ENCODE measurements at regions not wholly inside any gene's neighbourhood (a gene's known extent, or its start where the extent isn't known, plus 50 kb on each side); places are given as distances from the start of the nearest gene placed in this dataset.
"Not testable (repeated sequence)": the region's sequence is repeated elsewhere in the genome, so short reads cannot be mapped to it uniquely, and the experiment has no call there.

DNA sequence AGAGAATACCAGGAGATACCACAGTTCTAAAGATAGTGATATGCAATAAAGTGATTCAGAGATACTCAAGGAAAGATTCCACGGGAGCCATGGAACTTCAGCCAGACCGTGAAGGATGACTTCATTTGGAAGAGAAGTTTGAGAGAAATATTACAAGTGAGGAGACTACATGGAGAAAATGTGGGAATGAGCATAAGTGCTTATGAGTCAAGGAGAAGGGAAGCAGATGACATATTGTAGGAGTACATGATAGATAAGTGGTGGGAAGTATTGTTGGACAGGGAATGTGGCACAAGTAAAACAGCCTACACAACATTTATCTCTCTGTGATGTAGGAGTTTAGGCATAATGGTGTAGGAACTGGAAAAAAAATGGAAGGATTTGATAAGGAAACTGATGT is 122.1 kb upstream of the FBXL17 start:
- peaks cover 2% of the 10 kb centered on the region for H3K9me3 Mint-ChIP-seq
- Histone ChIP-seq H3K4me1 (no peaks in the 10 kb centered on the region), H3K9ac (no peak overlapping the region), H3K4me3 (no peak overlapping the region), H3K79me2 (ENCODE audit: low read depth) (no peaks in the 10 kb centered on the region), H3K9me3 (ENCODE audit: low read depth) (no peaks in the 10 kb centered on the region), H3F3A (ENCODE audit: low read depth) (no peaks in the 10 kb centered on the region), H3K36me3 (no peaks in the 10 kb centered on the region), H4K20me1 (ENCODE audit: low read depth) (no peaks in the 10 kb centered on the region), H3K27ac (no peak overlapping the region), H3K27me3 (no peaks in the 10 kb centered on the region), H3K4me2 (no peak overlapping the region), H2AFZ (replicated peaks) (no peak overlapping the region)
- H3K27ac Mint-ChIP-seq: no peak overlapping the region
- H3K36me3 Mint-ChIP-seq: no peaks in the 10 kb centered on the region
- H3K4me3 Mint-ChIP-seq: no peak overlapping the region
- no peaks in the 10 kb centered on the region for H3K4me1 Mint-ChIP-seq
- DNase-seq (ENCODE audit: low spot score): no peak
- TF ChIP-seq EZH2 (IDR thresholded peaks at IDR 0.05): no peak
- TF ChIP-seq, protein P1, sequence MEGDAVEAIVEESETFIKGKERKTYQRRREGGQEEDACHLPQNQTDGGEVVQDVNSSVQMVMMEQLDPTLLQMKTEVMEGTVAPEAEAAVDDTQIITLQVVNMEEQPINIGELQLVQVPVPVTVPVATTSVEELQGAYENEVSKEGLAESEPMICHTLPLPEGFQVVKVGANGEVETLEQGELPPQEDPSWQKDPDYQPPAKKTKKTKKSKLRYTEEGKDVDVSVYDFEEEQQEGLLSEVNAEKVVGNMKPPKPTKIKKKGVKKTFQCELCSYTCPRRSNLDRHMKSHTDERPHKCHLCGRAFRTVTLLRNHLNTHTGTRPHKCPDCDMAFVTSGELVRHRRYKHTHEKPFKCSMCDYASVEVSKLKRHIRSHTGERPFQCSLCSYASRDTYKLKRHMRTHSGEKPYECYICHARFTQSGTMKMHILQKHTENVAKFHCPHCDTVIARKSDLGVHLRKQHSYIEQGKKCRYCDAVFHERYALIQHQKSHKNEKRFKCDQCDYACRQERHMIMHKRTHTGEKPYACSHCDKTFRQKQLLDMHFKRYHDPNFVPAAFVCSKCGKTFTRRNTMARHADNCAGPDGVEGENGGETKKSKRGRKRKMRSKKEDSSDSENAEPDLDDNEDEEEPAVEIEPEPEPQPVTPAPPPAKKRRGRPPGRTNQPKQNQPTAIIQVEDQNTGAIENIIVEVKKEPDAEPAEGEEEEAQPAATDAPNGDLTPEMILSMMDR (IDR thresholded peaks at IDR 0.05): no peak
- TF ChIP-seq EZH2phosphoT487 (IDR thresholded peaks at IDR 0.05): no peak
- no peaks in the 10 kb centered on the region for H3K27me3 Mint-ChIP-seq (ENCODE audit: insufficient read depth, low read depth)

DNA sequence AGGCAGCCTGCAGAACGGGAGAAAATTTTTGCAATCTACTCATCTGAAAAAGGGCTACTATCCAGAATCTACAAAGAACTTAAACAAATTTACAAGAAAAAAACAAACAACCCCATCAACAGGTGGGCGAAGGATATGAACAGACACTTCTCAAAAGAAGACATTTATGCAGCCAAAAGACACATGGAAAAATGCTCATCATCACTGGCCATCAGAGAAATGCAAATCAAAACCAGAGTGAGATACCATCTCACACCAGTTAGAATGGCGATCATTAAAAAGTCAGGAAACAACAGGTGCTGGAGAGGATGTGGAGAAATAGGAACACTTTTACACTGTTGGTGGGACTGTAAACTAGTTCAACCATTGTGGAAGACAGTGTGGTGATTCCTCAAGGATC is 113.7 kb upstream of the FBXL17 start:
- H3K4me1 ChIP-seq; H3F3A ChIP-seq (ENCODE audit: low read depth); H2AFZ ChIP-seq (replicated peaks); H3K9me3 Mint-ChIP-seq; H3K4me2 ChIP-seq; H3K4me3 Mint-ChIP-seq; H3K4me1 Mint-ChIP-seq; H3K9me3 ChIP-seq (ENCODE audit: low read depth); H3K4me3 ChIP-seq; H3K27ac Mint-ChIP-seq; H3K27ac ChIP-seq; H3K9ac ChIP-seq; H3K27me3 ChIP-seq; H3K79me2 ChIP-seq (ENCODE audit: low read depth); H3K36me3 ChIP-seq; DNase-seq (ENCODE audit: low spot score); H4K20me1 ChIP-seq (ENCODE audit: low read depth); H3K27me3 Mint-ChIP-seq (ENCODE audit: insufficient read depth, low read depth); H3K36me3 Mint-ChIP-seq: not testable (repeated sequence)

DNA sequence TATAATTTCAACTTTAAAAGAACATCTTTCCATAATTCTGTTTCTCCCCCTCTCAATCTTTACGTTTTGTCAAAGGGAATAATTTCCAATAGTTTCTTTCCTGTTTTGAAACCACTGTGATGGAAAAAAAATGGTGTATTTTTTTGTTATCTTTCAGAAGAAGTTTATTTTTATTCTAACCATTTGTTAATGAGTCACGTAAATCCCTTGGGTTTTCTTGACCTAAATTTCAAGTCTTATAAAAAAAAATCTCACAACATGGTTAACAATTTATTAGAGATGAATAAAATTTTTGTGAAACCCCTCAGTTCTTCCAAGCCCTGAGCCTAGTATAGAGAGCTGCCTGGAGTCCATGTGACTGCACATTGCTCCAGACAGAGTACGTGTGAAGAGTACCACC is 106.1 kb upstream of the FBXL17 start:
- Mint-ChIP-seq H3K36me3 (no peaks in the 10 kb centered on the region), H3K27me3 (ENCODE audit: insufficient read depth, low read depth) (no peaks in the 10 kb centered on the region), H3K4me3 (no peak overlapping the region), H3K27ac (no peak overlapping the region), H3K9me3 (peaks cover 8% of the 10 kb centered on the region), H3K4me1 (no peaks in the 10 kb centered on the region)
- DNase-seq (ENCODE audit: low spot score): no peak
- Histone ChIP-seq H2AFZ (replicated peaks) (no peak overlapping the region), H3K4me1 (no peaks in the 10 kb centered on the region), H3K79me2 (ENCODE audit: low read depth) (no peaks in the 10 kb centered on the region), H3K9ac (no peak overlapping the region), H3K9me3 (ENCODE audit: low read depth) (no peaks in the 10 kb centered on the region), H3K4me3 (no peak overlapping the region), H4K20me1 (ENCODE audit: low read depth) (no peaks in the 10 kb centered on the region), H3F3A (ENCODE audit: low read depth) (no peaks in the 10 kb centered on the region), H3K27ac (no peak overlapping the region), H3K4me2 (no peak overlapping the region), H3K36me3 (no peaks in the 10 kb centered on the region), H3K27me3 (no peaks in the 10 kb centered on the region)
- TF ChIP-seq EZH2phosphoT487 (IDR thresholded peaks at IDR 0.05): no peak
- TF ChIP-seq, protein P1 (IDR thresholded peaks at IDR 0.05): no peak

DNA sequence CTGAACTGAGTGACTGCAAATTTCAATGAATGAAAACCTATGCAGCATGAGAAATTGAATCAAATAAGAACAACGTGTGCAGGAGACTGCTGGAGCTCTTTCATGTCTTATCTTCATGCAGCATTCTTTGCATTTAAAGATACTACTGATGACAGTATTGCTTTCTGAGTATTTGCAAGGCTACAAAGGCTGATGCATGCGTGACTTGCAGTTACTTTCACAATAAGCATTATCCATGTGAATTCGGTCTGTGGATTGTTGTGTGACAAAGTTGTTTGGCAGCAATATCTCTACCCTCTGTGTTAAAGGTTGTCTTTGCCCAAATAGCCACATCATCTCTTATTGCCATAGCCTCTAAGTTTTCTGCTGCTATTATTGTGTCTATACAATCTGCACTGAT is 102.1 kb upstream of the FBXL17 start:
- H3K9me3 Mint-ChIP-seq: no peaks in the 10 kb centered on the region
- no peak overlapping the region for H3K27ac Mint-ChIP-seq
- H3K36me3 Mint-ChIP-seq: no peaks in the 10 kb centered on the region

More for the DNA sequence above, 102.1 kb upstream of the FBXL17 start:
- Histone ChIP-seq H3K36me3 (no peaks in the 10 kb centered on the region), H3K79me2 (ENCODE audit: low read depth) (no peaks in the 10 kb centered on the region), H3K27ac (no peak overlapping the region), H3F3A (ENCODE audit: low read depth) (no peaks in the 10 kb centered on the region), H3K9ac (no peak overlapping the region), H3K9me3 (ENCODE audit: low read depth) (no peaks in the 10 kb centered on the region), H3K27me3 (no peaks in the 10 kb centered on the region), H2AFZ (replicated peaks) (no peak overlapping the region), H3K4me3 (no peak overlapping the region), H3K4me1 (no peaks in the 10 kb centered on the region), H4K20me1 (ENCODE audit: low read depth) (no peaks in the 10 kb centered on the region), H3K4me2 (no peak overlapping the region)
- DNase-seq (ENCODE audit: low spot score): no peak
- no peaks in the 10 kb centered on the region for H3K27me3 Mint-ChIP-seq (ENCODE audit: insufficient read depth, low read depth)
- TF ChIP-seq, protein P1 (IDR thresholded peaks at IDR 0.05): no peak
- TF ChIP-seq EZH2phosphoT487 (IDR thresholded peaks at IDR 0.05) (no peak), EZH2 (IDR thresholded peaks at IDR 0.05) (no peak)
- no peak overlapping the region for H3K4me3 Mint-ChIP-seq
- H3K4me1 Mint-ChIP-seq: no peaks in the 10 kb centered on the region

Measured in neural progenitor cell (in vitro differentiated cells).